ENCODE measurements at regions not wholly inside any gene's neighbourhood (a gene's known extent, or its start where the extent isn't known, plus 50 kb on each side); places are given as distances from the start of the nearest gene placed in this dataset.

DNA sequence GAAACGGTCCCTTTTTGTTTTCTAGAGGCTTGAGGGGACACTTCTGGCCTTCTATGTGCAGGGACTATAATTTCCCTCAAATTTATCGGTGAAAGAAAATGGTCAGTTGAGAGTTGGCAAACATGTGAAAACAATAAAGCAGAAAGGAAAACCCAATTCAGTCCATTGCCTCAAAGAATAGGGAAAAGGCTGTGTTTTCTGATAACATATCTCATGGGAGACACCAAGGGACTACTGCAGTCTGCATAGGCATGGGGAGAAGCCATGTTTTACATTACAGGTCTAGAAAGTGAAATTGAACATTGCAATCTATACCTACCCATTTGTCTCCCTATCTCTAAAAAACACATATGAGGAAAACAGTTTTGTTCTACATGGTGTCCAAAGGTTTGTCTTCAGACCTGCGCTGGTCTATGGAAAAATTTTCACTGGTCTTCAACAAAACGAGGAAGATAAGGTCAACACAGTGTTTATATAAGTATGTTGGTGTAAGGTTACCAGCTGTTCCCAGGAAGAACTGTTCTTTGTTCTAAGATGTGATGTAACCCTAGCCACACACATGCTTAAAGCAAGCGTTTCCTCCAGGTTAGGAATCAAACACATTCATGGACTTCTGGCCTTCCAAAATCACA lies 179.7 kb downstream of the MREG start:
- no peak overlapping the region for H3K4me3 ChIP-seq (ENCODE audit: extremely low read depth in 1 of 4, insufficient read depth in 2 of 4, low read depth in 3 of 4, low read length in 4 of 4)
- peaks cover 0 to 2% (median 0%) of the 10 kb centered on the region in 4 experiments; a peak in 1 of 7 replicates for H3K27me3 ChIP-seq (replicated peaks in 1 of 4; ENCODE audit: control insufficient read depth in 3 of 4, extremely low read depth in 1 of 4, insufficient read depth in 3 of 4, low read length in 3 of 4)
- TF ChIP-seq YY1 (IDR thresholded peaks at IDR 0.05; ENCODE audit: low read depth, low read length), result no peak
- TF ChIP-seq EP300 (IDR thresholded peaks at IDR 0.05; ENCODE audit: borderline replicate concordance in 1 of 2, low read depth in 2 of 2, low read length in 2 of 2), result no peak
- H4K91ac ChIP-seq (replicated peaks; ENCODE audit: insufficient read length, low read length), result no peak overlapping the region
- CTCF ChIA-PET (ENCODE audit: partially characterized antibody), result interaction anchor here (1.0 to 1.7 kb wide), 3 partner anchors 14 to 39 kb away, joined by 3 to 5 read pairs (median 3); no protein-coding TSS in a partner anchor
- no peaks in the 10 kb centered on the region for H4K20me1 ChIP-seq (replicated peaks in 1 of 2; ENCODE audit: control insufficient read depth in 1 of 2, insufficient read depth in 2 of 2, low read length in 2 of 2)
- H3K4me1 ChIP-seq (replicated peaks in 1 of 4; ENCODE audit: control insufficient read depth in 3 of 4, insufficient read depth in 4 of 4, low read length in 3 of 4), result no peaks in the 10 kb centered on the region
- FAIRE-seq (no peak), DNase-seq (ENCODE audit: low read depth in 1 of 2, low spot score in 2 of 2) (no peak)
- H3K79me1 ChIP-seq (ENCODE audit: low read depth, low read length), result no peaks in the 10 kb centered on the region
- 83% methylated on average over 5 of the region's 5 CpGs; no CpG with 5 or more reads in 1 of the 2 experiments for WGBS, 2 experiments (ENCODE audit: extremely low coverage in 1 of 2, insufficient coverage in 1 of 2, insufficient read length in 1 of 2, insufficient replicate concordance in 2 of 2, low coverage in 1 of 2, low lambda C conversion rate in 2 of 2, missing lambda C conversion rate in 1 of 2)
- no peak overlapping the region for H3K23ac ChIP-seq (ENCODE audit: insufficient read length)
- H3K79me2 ChIP-seq (ENCODE audit: control insufficient read depth in 1 of 2, insufficient read depth in 2 of 2, low read length in 2 of 2), result no peaks in the 10 kb centered on the region
- H2BK120ac ChIP-seq (replicated peaks; ENCODE audit: low read depth, low read length), result no peak overlapping the region
- no peak overlapping the region; the same call in 1 of the 2 replicates for H2BK12ac ChIP-seq (ENCODE audit: low read depth, low read length)
- H2BK5ac ChIP-seq (ENCODE audit: low read depth, low read length), result no peak overlapping the region
- H2AFZ ChIP-seq (ENCODE audit: low read length), result peak overlapping the region; percentile 95
- H2BK15ac ChIP-seq (ENCODE audit: low read length), result no peak overlapping the region
- H3K4ac ChIP-seq (replicated peaks; ENCODE audit: insufficient read length, low read depth, low read length), result no peak overlapping the region
- H4K8ac ChIP-seq (ENCODE audit: extremely low read depth, insufficient read depth, low read length), result no peak overlapping the region
- no peak overlapping the region for H2AK5ac ChIP-seq (ENCODE audit: low read depth, low read length)
- no peak overlapping the region for H3K14ac ChIP-seq (ENCODE audit: insufficient read length)
- no peak overlapping the region for H3K56ac ChIP-seq (replicated peaks; ENCODE audit: insufficient read length, low read depth, low read length)
- H4K5ac ChIP-seq (ENCODE audit: insufficient read length, low read depth, low read length), result no peak overlapping the region
- H3K9ac ChIP-seq (replicated peaks in 1 of 4; ENCODE audit: extremely low read depth in 1 of 4, low read depth in 3 of 4, low read length in 3 of 4), result no peak overlapping the region
- no peak overlapping the region for H3K27ac ChIP-seq (ENCODE audit: low read depth, low read length)
- H3K23me2 ChIP-seq (ENCODE audit: low read depth, low read length), result no peaks in the 10 kb centered on the region
- POLR2A ChIA-PET (ENCODE audit: partially characterized antibody), result no interaction called here
- no peak overlapping the region for H3K18ac ChIP-seq (ENCODE audit: extremely low read depth, low read length)
- no peaks in the 10 kb centered on the region for H3K9me3 ChIP-seq (ENCODE audit: insufficient read depth in 2 of 2, low read depth in 1 of 2, low read length in 1 of 2)
- H3K4me2 ChIP-seq (ENCODE audit: insufficient read depth in 1 of 2, low read depth in 2 of 2, low read length in 2 of 2), result no peak overlapping the region
- no peaks in the 10 kb centered on the region for H3K36me3 ChIP-seq (ENCODE audit: control insufficient read depth in 2 of 4, insufficient read depth in 4 of 4, low read length in 3 of 4)
- H2BK20ac ChIP-seq (ENCODE audit: low read length), result no peak overlapping the region

Measured in H1 (cell line).